OCI-LY7 (cell line): ENCODE measurements at regions not wholly inside any gene's neighbourhood (a gene's known extent, or its start where the extent isn't known, plus 50 kb on each side); places are given as distances from the start of the nearest gene placed in this dataset.

Experiments used
- BruUV-seq: library from RNA; stranded (reverse); fragments of 400-500 nt; replicated peaks from 2 replicates; lab custom pipeline; 2021; lab: Mats Ljungman, UMichigan
- CTCF ChIA-PET: fragments of 300-600 bp; sonication (Branson Sonifier 250); formaldehyde crosslinking; loops from one replicate; lab custom pipeline; 2022; ENCODE audit warnings: antibody characterized with exemption; ENCODE audit not compliant: unreplicated experiment; lab: Charles Lee
- POLR2A ChIA-PET: fragments of 300-600 bp; sonication (Branson Sonifier 250); formaldehyde crosslinking; loops from one replicate; lab custom pipeline; 2022; ENCODE audit warnings: antibody characterized with exemption; lab: Charles Lee
- DNase-seq: peaks from one replicate; pipeline ENCODE4 v3.0.0-alpha.2; 2015; ENCODE audit warnings: low spot score
- H2AFZ ChIP-seq: fragments of 200-600 bp; sonication (generic), shearing (Covaris generic); 2 replicates; pipeline ENCODE4 v1.6.1; 2014; ENCODE audit warnings: mild to moderate bottlenecking, antibody characterized with exemption, low read length, moderate library complexity
- H3K27ac ChIP-seq: fragments of 200-600 bp; sonication (generic); 2 replicates; pipeline ENCODE4 v1.5.1; 2014; ENCODE audit warnings: mixed run types, low read depth, mild to moderate bottlenecking, moderate library complexity, low read length, inconsistent platforms; ENCODE audit not compliant: poor library complexity, severe bottlenecking
- H3K36me3 ChIP-seq: fragments of 200-600 bp; sonication (generic); 2 replicates; pipeline ENCODE4 v1.6.1; 2014; ENCODE audit warnings: mild to moderate bottlenecking, antibody characterized with exemption, low read length, moderate library complexity, mixed read lengths; ENCODE audit not compliant: insufficient read depth
- H3K4me1 ChIP-seq: fragments of 200-600 bp; sonication (generic); 2 replicates; pipeline ENCODE4 v1.5.1; 2014; ENCODE audit warnings: mild to moderate bottlenecking, low read length; ENCODE audit not compliant: insufficient read depth, poor library complexity, severe bottlenecking
- H3K4me2 ChIP-seq: fragments of 200-600 bp; sonication (generic); 2 replicates; pipeline ENCODE4 v1.6.1; 2014; ENCODE audit warnings: mild to moderate bottlenecking, low read length
- H3K4me3 ChIP-seq: fragments of 200-600 bp; sonication (generic); 2 replicates; pipeline ENCODE4 v1.5.1; 2014; ENCODE audit warnings: mild to moderate bottlenecking, low read depth, low read length; ENCODE audit not compliant: poor library complexity, severe bottlenecking
- H3K79me2 ChIP-seq: fragments of 200-600 bp; sonication (generic); 2 replicates; pipeline ENCODE4 v1.6.1; 2016; ENCODE audit warnings: low read depth, mild to moderate bottlenecking, low read length, moderate library complexity, mixed read lengths; ENCODE audit not compliant: insufficient read depth
- H3K9me2 ChIP-seq: fragments of 200-600 bp; sonication (generic); 2 replicates; pipeline ENCODE4 v1.6.1; 2016; ENCODE audit warnings: mild to moderate bottlenecking, low read length, mixed read lengths; ENCODE audit not compliant: insufficient read depth
- H3K9me3 ChIP-seq: fragments of 200-600 bp; sonication (generic); 2 replicates; pipeline ENCODE4 v1.6.1; 2014; ENCODE audit warnings: mild to moderate bottlenecking, mixed run types, low read length, mixed read lengths
- H4K20me1 ChIP-seq: fragments of 200-600 bp; sonication (generic); 2 replicates; pipeline ENCODE4 v1.6.1; 2014; ENCODE audit warnings: mild to moderate bottlenecking, antibody characterized with exemption, low read length, moderate library complexity, mixed read lengths; ENCODE audit not compliant: insufficient read depth
- CTCF ChIP-seq: fragments of 200-600 bp; sonication (generic); conservative IDR thresholded peaks from 2 replicates; pipeline ENCODE4 v1.5.1; 2014; ENCODE audit warnings: mild to moderate bottlenecking, antibody characterized with exemption, low read length, moderate library complexity, mixed read lengths
- EZH2phosphoT487 ChIP-seq: fragments of 200-600 bp; sonication (generic); IDR thresholded peaks from 2 replicates; pipeline ENCODE4 v1.6.1; 2018; ENCODE audit warnings: low read depth, borderline replicate concordance, mild to moderate bottlenecking, mixed run types, antibody characterized with exemption, low read length, moderate library complexity, mixed read lengths
- intact Hi-C: fragments of 100-400 bp; cut with micrococcal nuclease; formaldehyde crosslinking; loops from one replicate; pipeline ENCODE4 v1.10.0; 2022; ENCODE audit not compliant: unreplicated experiment

- TF ChIP-seq CTCF (no peak), EZH2phosphoT487 (no peak)
- no peaks in the 10 kb centered on the region for H4K20me1 ChIP-seq
- H3K36me3 ChIP-seq: no peaks in the 10 kb centered on the region
- no peaks in the 10 kb centered on the region for H3K9me2 ChIP-seq
- DNase-seq: no peak
- H3K4me2 ChIP-seq: no peak overlapping the region
- intact Hi-C loops: no loop called here
- no TSS peak for BruUV-seq
- H3K4me3 ChIP-seq: no peak overlapping the region
- no peaks in the 10 kb centered on the region for H3K9me3 ChIP-seq
- ChIA-PET POLR2A (no interaction called here), CTCF (no interaction called here)
- no peak overlapping the region for H3K27ac ChIP-seq
- H2AFZ ChIP-seq: no peak overlapping the region
- no peaks in the 10 kb centered on the region for H3K4me1 ChIP-seq
- no peaks in the 10 kb centered on the region for H3K79me2 ChIP-seq
Observed at GRCh38 chr5:108557686-108558085, 175.8 kb upstream of the FBXL17 start.

GRCh38 chr5:108556441-108557145 lies 174.7 kb upstream of the FBXL17 start:
- no peak for TF ChIP-seq CTCF
- TF ChIP-seq EZH2phosphoT487: no peak
- DNase-seq: no peak
- intact Hi-C loops: no loop called here

More at GRCh38 chr5:108556441-108557145, 174.7 kb upstream of the FBXL17 start:
- no peak overlapping the region for H3K4me3 ChIP-seq
- H3K79me2 ChIP-seq: no peaks in the 10 kb centered on the region
- no peaks in the 10 kb centered on the region for H4K20me1 ChIP-seq
- POLR2A ChIA-PET: no interaction called here
- no peaks in the 10 kb centered on the region for H3K4me1 ChIP-seq
- H3K36me3 ChIP-seq: no peaks in the 10 kb centered on the region
- H3K4me2 ChIP-seq: no peak overlapping the region
- no peak overlapping the region for H3K27ac ChIP-seq
- H2AFZ ChIP-seq: no peak overlapping the region
- no peaks in the 10 kb centered on the region for H3K9me2 ChIP-seq
- no peaks in the 10 kb centered on the region for H3K9me3 ChIP-seq
- CTCF ChIA-PET: interaction anchor here (0.5 kb wide), 1 partner anchor 1364 kb away, joined by 4 read pairs; no protein-coding TSS in a partner anchor
- no TSS peak for BruUV-seq
